GM19043 (cell line): ENCODE measurements at regions not wholly inside any gene's neighbourhood (a gene's known extent, or its start where the extent isn't known, plus 50 kb on each side); places are given as distances from the start of the nearest gene placed in this dataset.

ENCODE experiments used
- ATAC-seq: cut with Tn5 transposase; IDR thresholded peaks from one replicate; pipeline ENCODE4 v1.9.1; 2021; ENCODE audit warnings: low read depth; ENCODE audit not compliant: unreplicated experiment

DNA sequence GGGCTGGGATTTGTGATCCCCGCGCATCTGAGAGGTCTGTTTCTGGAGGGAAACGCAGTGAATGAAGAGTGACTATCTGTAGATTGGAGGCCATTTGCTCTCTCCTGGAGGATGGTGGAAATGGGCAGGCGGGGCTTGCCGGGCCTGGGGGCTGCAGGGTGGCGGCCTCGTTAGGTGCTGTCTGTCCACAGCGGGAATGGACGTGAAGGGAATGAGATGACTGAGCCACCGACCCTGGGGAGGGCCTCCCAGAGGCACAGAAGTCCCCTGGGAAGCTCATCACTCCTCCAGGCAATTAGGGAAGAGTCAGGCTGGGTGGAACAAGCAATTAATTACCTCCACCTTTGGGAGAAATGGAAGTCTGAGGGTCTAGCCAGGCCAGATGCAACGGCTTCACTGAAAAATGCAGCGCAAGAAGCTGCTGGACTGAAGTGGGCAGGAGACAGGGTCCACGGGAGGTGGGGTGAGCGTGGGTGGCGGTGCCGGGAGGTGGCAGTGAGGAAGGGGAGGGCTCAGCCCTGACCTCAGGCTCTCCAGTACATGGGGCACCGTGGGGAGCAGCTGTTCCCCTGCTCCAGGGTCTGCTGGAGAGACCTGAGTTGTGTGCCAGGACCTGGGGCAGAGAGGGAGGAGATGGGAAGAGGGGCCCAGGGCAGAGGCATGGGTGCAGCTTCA, 524.5 kb downstream of the BRD1 start:
- no peak for ATAC-seq

DNA sequence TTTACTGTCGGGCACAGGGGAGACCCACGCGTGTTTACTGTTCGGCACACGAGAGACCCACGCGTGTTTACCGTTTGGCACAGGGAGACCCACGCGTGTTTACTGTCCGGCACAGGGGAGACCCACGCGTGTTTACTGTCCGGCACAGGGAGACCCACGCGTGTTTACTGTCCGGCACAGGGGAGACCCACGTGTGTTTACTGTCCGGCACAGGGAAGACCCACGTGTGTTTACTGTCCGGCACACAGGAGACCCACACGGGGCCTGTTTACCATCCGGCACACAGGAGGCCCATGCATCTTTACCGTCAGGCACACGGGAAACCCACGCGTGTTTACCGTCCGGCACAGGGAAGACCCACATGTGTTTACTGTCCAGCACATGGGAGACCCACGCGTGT, 525.1 kb downstream of the BRD1 start:
- ATAC-seq, result no peak

- ATAC-seq, result no peak
These were observed 525.6 kb downstream of the BRD1 start for GRCh38 chr22:49302150-49302460.

GRCh38 chr22:49301398-49302149, 526.1 kb downstream of the BRD1 start:
- ATAC-seq, result no peak

DNA sequence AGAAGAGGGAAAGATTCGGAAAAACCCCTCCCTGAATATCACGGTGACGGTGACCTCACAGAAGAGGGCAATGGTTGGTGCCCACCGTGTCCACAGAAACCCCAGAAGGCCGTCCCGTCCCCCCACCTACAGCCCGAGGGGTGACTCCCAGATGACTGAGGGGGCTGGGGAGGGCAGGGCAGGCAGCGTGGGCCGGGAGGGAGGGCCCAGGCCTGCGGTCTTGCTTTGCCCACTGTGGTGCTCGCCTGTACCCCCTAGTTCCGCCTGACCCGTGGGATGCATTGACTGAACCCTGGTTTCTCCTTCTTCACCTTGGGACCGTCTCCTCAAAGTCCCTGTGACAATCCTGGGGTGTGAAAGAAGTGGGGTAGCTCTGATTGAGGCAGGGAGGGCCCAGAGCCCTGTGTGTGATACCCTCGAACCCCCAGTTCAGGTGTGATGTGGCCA, 526.7 kb downstream of the BRD1 start:
- no peak for ATAC-seq

DNA sequence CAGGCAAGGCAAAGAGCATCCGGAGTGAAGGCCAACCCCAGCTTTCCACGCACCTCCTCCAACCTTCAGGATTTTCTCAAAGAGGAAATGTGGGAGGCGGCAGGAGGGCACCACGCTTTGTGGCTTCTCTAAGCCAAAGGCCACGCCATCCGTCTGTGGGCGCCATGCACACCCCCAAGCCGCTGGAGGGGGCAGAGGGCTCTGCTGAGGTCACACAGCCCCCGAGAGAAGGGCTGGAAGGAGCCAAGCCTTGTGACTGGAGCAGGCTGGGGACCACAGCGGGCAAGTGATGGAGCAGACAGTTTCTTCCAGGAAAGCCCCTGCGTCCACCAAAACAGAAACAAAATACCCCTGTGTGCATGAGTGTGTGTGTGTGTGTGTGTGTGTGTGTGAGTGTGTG, 527.4 kb downstream of the BRD1 start:
- no peak for ATAC-seq

GRCh38 chr22:49299821-49300231, 527.8 kb downstream of the BRD1 start:
- no peak for ATAC-seq

- ATAC-seq, result no peak
These were observed 528.6 kb downstream of the BRD1 start for GRCh38 chr22:49298834-49299750.

- ATAC-seq, result no peak
These were observed 529.6 kb downstream of the BRD1 start for GRCh38 chr22:49297871-49298721.

- ATAC-seq, result no peak
These were observed 530.3 kb downstream of the BRD1 start for GRCh38 chr22:49297286-49297870.

GRCh38 chr22:49296561-49296960, 531.1 kb downstream of the BRD1 start:
- ATAC-seq, result no peak

DNA sequence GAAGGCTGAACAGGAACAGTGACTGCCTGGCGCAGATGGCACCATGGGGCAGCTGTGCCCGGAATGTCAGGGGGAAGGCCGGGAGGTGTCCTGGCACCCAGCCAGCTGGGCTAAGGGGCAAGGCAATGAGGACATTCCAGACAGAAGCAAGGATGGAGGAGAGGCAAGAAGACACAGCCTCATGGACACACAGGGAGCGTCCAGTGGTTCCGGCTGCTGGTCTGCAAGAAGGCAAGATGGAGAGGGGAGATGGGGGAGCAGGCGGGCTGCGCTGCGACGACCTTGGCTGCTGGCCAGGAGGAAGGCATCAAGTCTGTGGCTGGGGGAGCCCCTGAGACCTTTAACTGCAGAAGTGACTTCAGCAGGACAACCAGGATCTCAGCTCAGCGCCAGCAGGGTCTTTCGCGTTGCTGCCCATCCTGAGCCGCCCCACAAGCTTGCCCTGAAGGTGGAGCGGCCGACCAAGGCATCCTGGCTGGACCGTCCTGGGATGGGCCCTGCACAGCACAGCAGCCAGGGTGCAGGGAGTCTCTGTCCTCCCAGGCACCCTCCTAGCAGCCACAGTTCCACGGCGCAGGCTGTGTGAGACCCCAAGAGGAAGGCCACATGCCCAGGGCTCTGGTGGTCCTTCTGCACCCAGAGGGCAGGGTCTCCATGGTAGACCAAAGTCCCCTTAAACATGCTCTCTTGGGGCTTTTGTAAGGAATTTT, 531.7 kb downstream of the BRD1 start:
- no peak for ATAC-seq

DNA sequence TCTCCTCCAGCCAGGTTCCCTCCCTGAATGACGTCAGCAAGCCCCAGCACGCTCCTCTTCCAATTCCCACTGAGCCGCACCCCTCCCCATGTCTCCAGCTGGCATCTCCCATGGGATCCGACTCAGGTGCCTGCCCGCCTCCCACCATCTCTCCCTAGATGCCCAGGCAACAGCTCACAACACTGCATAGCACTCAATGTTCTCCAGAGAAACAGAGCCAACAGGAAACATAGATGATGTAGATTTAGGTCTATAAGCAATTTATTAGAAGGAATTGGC, 532.3 kb downstream of the BRD1 start:
- ATAC-seq, result no peak

DNA sequence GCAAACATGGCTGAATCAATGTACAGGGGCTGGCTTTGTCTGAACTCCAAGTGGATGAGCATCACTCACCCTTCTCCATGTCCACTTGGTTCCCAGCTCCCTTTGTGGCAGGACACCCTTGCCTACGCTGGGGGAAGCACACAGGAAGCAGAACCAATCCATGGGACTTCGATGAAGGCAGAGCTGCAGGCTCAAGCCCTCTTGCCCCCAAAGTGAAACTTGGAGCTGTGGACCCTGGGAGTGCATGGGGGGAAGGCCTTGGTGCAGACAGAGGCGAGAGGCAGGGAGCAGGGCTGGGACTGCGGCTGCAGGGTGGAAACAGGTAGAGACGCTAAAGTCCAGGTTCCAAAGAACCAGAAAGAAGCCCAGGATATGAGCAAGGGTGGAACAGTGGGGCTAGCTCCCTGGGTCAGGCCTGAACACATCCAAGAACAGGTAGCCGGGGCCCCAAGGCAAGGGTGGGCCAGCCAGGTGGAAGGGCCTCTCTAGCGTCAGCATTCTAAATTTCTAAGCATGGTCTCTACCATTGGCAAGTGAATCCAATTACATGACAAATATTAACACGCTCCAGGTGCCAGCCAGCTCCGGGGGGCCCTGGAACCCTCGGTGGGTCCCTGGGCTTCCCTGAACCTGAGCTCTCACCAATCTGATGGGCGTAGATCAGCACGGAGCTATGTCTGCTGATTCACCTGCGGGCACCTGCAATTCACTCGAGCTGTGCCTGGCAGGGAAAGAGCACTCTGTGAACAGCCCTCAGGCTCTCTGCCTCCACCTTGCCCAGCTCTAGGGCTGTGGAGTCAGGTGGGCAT, 532.8 kb downstream of the BRD1 start:
- no peak for ATAC-seq

DNA sequence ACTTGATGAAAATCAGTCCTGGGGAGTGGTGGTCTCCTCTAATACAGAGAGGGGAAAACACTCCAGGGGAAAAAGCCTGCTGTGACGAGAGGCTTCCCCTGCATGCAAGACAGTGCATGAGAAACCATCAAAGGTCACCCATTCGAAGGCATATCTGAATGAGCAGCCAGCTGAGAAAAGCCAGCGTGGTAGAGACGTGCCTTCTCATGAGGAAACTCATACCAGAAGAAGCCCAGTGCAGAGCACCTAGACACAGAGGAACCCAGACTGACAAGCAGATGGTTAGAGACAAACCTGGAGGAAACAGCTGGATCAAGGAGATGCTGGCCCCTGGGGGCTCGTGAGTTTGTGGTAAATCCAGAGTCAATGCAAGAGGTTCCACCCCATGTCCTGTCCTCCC, 534.8 kb downstream of the BRD1 start:
- no peak for ATAC-seq

DNA sequence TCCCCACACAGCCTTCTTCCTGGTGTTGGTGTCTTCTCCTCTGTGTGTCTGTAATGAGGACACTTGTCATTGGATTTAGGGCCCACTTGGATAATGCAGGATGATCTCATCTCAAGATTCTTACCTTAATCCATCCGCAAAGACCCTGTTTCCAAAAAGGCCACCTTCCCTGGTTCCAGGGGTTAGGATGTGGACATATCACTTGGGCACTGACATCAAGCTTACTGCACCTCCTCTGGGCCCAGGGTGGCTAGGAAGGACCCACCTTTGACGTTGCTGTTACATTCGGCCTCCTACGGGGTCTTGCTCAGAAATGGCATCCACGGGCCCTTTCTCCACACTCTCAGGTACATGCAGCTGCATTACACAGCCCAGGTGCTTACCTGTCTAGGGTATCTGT, 535.9 kb downstream of the BRD1 start:
- no peak for ATAC-seq

DNA sequence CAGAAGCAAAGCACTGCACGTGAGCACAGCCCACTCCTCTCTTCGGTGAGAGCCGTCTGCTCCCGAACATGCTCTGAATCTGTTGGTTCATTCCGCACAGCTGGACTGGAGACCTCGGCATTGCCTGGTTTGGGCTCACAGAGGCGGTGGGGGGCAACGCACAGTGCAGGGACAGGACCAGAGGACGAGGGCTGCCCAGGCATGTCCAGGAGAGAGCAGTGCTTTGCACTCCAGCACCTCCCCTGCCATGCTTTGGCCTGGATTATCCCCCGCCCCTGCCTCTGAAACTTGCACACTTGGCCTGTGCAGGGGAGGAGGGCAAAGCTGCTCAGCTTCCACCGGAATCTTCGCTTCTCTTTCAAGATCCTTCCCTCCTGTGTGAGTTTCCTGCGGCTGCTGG, 536.5 kb downstream of the BRD1 start:
- no peak for ATAC-seq

- no peak for ATAC-seq
These were observed 537.0 kb downstream of the BRD1 start for GRCh38 chr22:49290711-49291110.
